Right ventricle myocardium superior (tissue), 1 donor: ENCODE measurements at regions not wholly inside any gene's neighbourhood (a gene's known extent, or its start where the extent isn't known, plus 50 kb on each side); places are given as distances from the start of the nearest gene placed in this dataset.

Experiments used
- ATAC-seq: fragments of 200-7000 bp; cut with Tn5 transposase; one replicate; pipeline ENCODE4 v1.9.1; 2020; ENCODE audit warnings: mild to moderate bottlenecking; ENCODE audit not compliant: poor library complexity
- DNase-seq: peaks from one replicate; pipeline ENCODE4 v3.0.0-alpha.2; 2020
- intact Hi-C: fragments of 100-400 bp; cut with DNase I; formaldehyde crosslinking; loops from one replicate; pipeline ENCODE4 v1.11.2; 2022
- donor health status: DM: no; HTN: yes; CAD: no; lungs with severe emphysema.

GRCh38 chr21:29248124-29248523 is 50.6 kb upstream of the BACH1 start:
- ATAC-seq: peak; percentile 29
- intact Hi-C loops: no loop called here

More at GRCh38 chr21:29248124-29248523, 50.6 kb upstream of the BACH1 start:
- no peak for DNase-seq
